ENCODE measurements at regions not wholly inside any gene's neighbourhood (a gene's known extent, or its start where the extent isn't known, plus 50 kb on each side); places are given as distances from the start of the nearest gene placed in this dataset.

GRCh38 chr6:166076625-166077024 is 91.0 kb downstream of the TBXT start:
- in situ Hi-C loops (cut with MboI; ENCODE audit: low pct_unique_long_range_greater_than_20kb in 2 of 9, low sequenced_read_pairs in 9 of 9, unreplicated experiment in 9 of 9): no loop called here
- no peak for ATAC-seq (replicated peaks in 6 of 8)
- WGBS, 10 experiments: 0 to 100% (median 53%) methylated on average over 1 to 2 of the region's 4 CpGs; no CpG with 5 or more reads in 6 of the 10 experiments

GRCh38 chr6:166075925-166076324 is 91.7 kb downstream of the TBXT start:
- in situ Hi-C loops (cut with MboI; ENCODE audit: low pct_unique_long_range_greater_than_20kb in 2 of 9, low sequenced_read_pairs in 9 of 9, unreplicated experiment in 9 of 9): no loop called here
- no peak for ATAC-seq (replicated peaks in 6 of 8)
- H3K27ac ChIP-seq: no peak overlapping the region
- no peak overlapping the region for H3K4me3 ChIP-seq
- no peaks in the 10 kb centered on the region for H3K4me1 ChIP-seq (replicated peaks in 1 of 2)
- WGBS, 10 experiments: 90% methylated on average over 2 of the region's 5 CpGs; no CpG with 5 or more reads in 9 of the 10 experiments

More at GRCh38 chr6:166076625-166077024, 91.0 kb downstream of the TBXT start:
- H3K4me1 ChIP-seq (replicated peaks in 1 of 2): no peaks in the 10 kb centered on the region
- no peak overlapping the region for H3K4me3 ChIP-seq
- no peak overlapping the region for H3K27ac ChIP-seq

DNA sequence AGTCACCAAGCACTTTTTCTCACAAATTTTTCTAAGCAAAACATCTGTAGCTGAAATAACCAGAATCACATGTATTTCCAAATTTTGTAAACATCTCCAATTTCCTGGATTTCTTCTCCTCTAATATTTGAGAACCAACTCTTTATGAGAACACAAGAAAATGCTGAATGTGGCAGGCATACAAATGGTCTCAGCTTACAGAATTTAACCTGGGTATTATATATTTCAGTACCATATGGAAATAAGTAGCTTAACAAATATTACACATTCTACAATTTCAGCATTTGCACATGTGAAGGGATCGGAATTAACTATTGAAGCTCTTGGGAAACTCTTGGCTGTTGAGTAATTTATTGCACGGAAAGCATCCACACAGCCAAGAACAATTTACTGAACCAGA is 92.5 kb downstream of the TBXT start:
- Histone ChIP-seq H3K27ac (no peak overlapping the region), H3K4me3 (no peak overlapping the region), H3K4me1 (replicated peaks in 1 of 2) (no peaks in the 10 kb centered on the region)
- in situ Hi-C loops (cut with MboI; ENCODE audit: low pct_unique_long_range_greater_than_20kb in 2 of 9, low sequenced_read_pairs in 9 of 9, unreplicated experiment in 9 of 9): no loop called here
- no peak for ATAC-seq (replicated peaks in 6 of 8)
- 0 to 100% (median 78%) methylated on average over 1 to 2 of the region's 2 CpGs; no CpG with 5 or more reads in 1 of the 10 experiments for WGBS, 10 experiments

GRCh38 chr6:166073082-166073481 is 94.6 kb downstream of the TBXT start:
- in situ Hi-C loops (cut with MboI; ENCODE audit: low pct_unique_long_range_greater_than_20kb in 2 of 9, low sequenced_read_pairs in 9 of 9, unreplicated experiment in 9 of 9): no loop called here
- H3K27ac ChIP-seq: no peak overlapping the region
- no peak overlapping the region for H3K4me3 ChIP-seq
- no peaks in the 10 kb centered on the region for H3K4me1 ChIP-seq (replicated peaks in 1 of 2)
- no peak for ATAC-seq (replicated peaks in 6 of 8)
- WGBS, 10 experiments: 33 to 100% (median 80%) methylated on average over 1 to 8 of the region's 9 CpGs; no CpG with 5 or more reads in 1 of the 10 experiments

- H3K27ac ChIP-seq: no peak overlapping the region
- no peak overlapping the region for H3K4me3 ChIP-seq
- in situ Hi-C loops (cut with MboI; ENCODE audit: low pct_unique_long_range_greater_than_20kb in 2 of 9, low sequenced_read_pairs in 9 of 9, unreplicated experiment in 9 of 9): no loop called here
- WGBS, 10 experiments: 39 to 78% (median 67%) methylated on average over 3 of the region's 3 CpGs; no CpG with 5 or more reads in 3 of the 10 experiments
- no peak for ATAC-seq (replicated peaks in 6 of 8)
- H3K4me1 ChIP-seq (replicated peaks in 1 of 2): no peaks in the 10 kb centered on the region
Observed at GRCh38 chr6:166068768-166069167, 98.9 kb downstream of the TBXT start.

GRCh38 chr6:166058064-166058739 is 109.4 kb downstream of the TBXT start:
- Histone ChIP-seq H3K4me1 (replicated peaks in 1 of 2) (no peaks in the 10 kb centered on the region), H3K4me3 (no peak overlapping the region), H3K27ac (no peak overlapping the region)
- 3 to 73% (median 50%) methylated on average over 3 to 10 of the region's 10 CpGs for WGBS, 10 experiments
- no peak for ATAC-seq (replicated peaks in 6 of 8)
- in situ Hi-C loops (cut with MboI; ENCODE audit: low pct_unique_long_range_greater_than_20kb in 2 of 9, low sequenced_read_pairs in 9 of 9, unreplicated experiment in 9 of 9): no loop called here

- Histone ChIP-seq H3K4me1 (replicated peaks in 1 of 2) (no peaks in the 10 kb centered on the region), H3K4me3 (no peak overlapping the region), H3K27ac (no peak overlapping the region)
- 0 to 84% (median 68%) methylated on average over 1 to 2 of the region's 2 CpGs for WGBS, 10 experiments
- ATAC-seq (replicated peaks in 6 of 8): no peak
- in situ Hi-C loops (cut with MboI; ENCODE audit: low pct_unique_long_range_greater_than_20kb in 2 of 9, low sequenced_read_pairs in 9 of 9, unreplicated experiment in 9 of 9): no loop called here
Observed at GRCh38 chr6:166057431-166057830, 110.2 kb downstream of the TBXT start.

DNA sequence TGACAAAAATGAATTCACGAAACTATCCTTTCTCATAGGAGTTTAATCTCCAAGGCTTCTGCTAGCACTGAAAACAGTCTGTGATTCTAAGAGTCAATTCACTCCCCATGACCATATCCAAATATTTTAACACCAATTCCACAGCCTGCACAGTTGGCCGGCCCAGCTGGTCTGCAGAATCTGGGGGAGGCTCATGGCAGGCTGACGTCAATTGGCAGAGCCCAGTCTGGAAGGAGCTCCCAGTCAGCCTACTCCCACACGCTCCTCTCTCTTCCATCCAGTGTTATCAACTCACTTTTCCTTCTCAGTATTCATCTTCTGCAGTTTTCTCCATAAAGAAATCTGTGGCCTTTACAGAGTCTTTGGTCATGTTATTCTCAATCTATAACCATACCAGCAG is 111.0 kb downstream of the TBXT start:
- H3K4me3 ChIP-seq: no peak overlapping the region
- WGBS, 10 experiments: 0 to 83% (median 80%) methylated on average over 1 to 4 of the region's 4 CpGs; no CpG with 5 or more reads in 1 of the 10 experiments
- ATAC-seq (replicated peaks in 6 of 8): no peak
- in situ Hi-C loops (cut with MboI; ENCODE audit: low pct_unique_long_range_greater_than_20kb in 2 of 9, low sequenced_read_pairs in 9 of 9, unreplicated experiment in 9 of 9): no loop called here
- H3K4me1 ChIP-seq (replicated peaks in 1 of 2): no peaks in the 10 kb centered on the region
- no peak overlapping the region for H3K27ac ChIP-seq

- in situ Hi-C loops (cut with MboI; ENCODE audit: low pct_unique_long_range_greater_than_20kb in 2 of 9, low sequenced_read_pairs in 9 of 9, unreplicated experiment in 9 of 9): no loop called here
- Histone ChIP-seq H3K4me1 (replicated peaks in 1 of 2) (no peaks in the 10 kb centered on the region), H3K4me3 (no peak overlapping the region), H3K27ac (no peak overlapping the region)
- no peak for ATAC-seq (replicated peaks in 6 of 8)
- 19 to 84% (median 58%) methylated on average over 3 to 5 of the region's 5 CpGs; no CpG with 5 or more reads in 3 of the 10 experiments for whole genome bisulfite sequencing, 10 experiments
Observed at GRCh38 chr6:166055801-166056200, 111.8 kb downstream of the TBXT start.

- H3K27ac ChIP-seq: no peak overlapping the region
- no peak for ATAC-seq (replicated peaks in 6 of 8)
- no peak overlapping the region for H3K4me3 ChIP-seq
- no peaks in the 10 kb centered on the region for H3K4me1 ChIP-seq (replicated peaks in 1 of 2)
- in situ Hi-C loops (cut with MboI; ENCODE audit: low pct_unique_long_range_greater_than_20kb in 2 of 9, low sequenced_read_pairs in 9 of 9, unreplicated experiment in 9 of 9): no loop called here
Observed at GRCh38 chr6:166052837-166053236, 114.8 kb downstream of the TBXT start.

- 6 to 67% (median 50%) methylated on average over 2 to 4 of the region's 4 CpGs; no CpG with 5 or more reads in 2 of the 10 experiments for WGBS, 10 experiments
- H3K4me3 ChIP-seq: no peak overlapping the region
- no peak overlapping the region for H3K27ac ChIP-seq
- peaks cover 8 to 11% of the 10 kb centered on the region in 2 donors for H3K4me1 ChIP-seq (replicated peaks in 1 of 2)
- no peak for ATAC-seq (replicated peaks in 6 of 8)
- in situ Hi-C loops (cut with MboI; ENCODE audit: low pct_unique_long_range_greater_than_20kb in 2 of 9, low sequenced_read_pairs in 9 of 9, unreplicated experiment in 9 of 9): no loop called here
Observed at GRCh38 chr6:166050559-166050958, 117.1 kb downstream of the TBXT start.

- no peak for ATAC-seq (replicated peaks in 6 of 8)
- peaks cover 10 to 13% of the 10 kb centered on the region in 2 donors for H3K4me1 ChIP-seq (replicated peaks in 1 of 2)
- WGBS, 10 experiments: 0 to 100% (median 50%) methylated on average over 1 of the region's 1 CpG; no CpG with 5 or more reads in 5 of the 10 experiments
- no peak overlapping the region for H3K27ac ChIP-seq
- no peak overlapping the region for H3K4me3 ChIP-seq
- in situ Hi-C loops (cut with MboI; ENCODE audit: low pct_unique_long_range_greater_than_20kb in 2 of 9, low sequenced_read_pairs in 9 of 9, unreplicated experiment in 9 of 9): no loop called here
Observed at GRCh38 chr6:166046982-166047381, 120.7 kb downstream of the TBXT start.

- H3K4me1 ChIP-seq (replicated peaks in 1 of 2): peaks cover 10 to 13% of the 10 kb centered on the region in 2 donors
- WGBS, 10 experiments: 0 to 71% (median 18%) methylated on average over 1 to 2 of the region's 2 CpGs; no CpG with 5 or more reads in 4 of the 10 experiments
Observed at GRCh38 chr6:166046226-166046625, 121.4 kb downstream of the TBXT start.

GRCh38 chr6:166045860-166046200 is 121.8 kb downstream of the TBXT start:
- Histone ChIP-seq H3K4me3 (no peak overlapping the region), H3K4me1 (replicated peaks in 1 of 2) (peaks cover 10 to 13% of the 10 kb centered on the region in 2 donors), H3K27ac (no peak overlapping the region)
- WGBS, 10 experiments: 17 to 100% (median 40%) methylated on average over 1 of the region's 1 CpG; no CpG with 5 or more reads in 5 of the 10 experiments
- in situ Hi-C loops (cut with MboI; ENCODE audit: low pct_unique_long_range_greater_than_20kb in 2 of 9, low sequenced_read_pairs in 9 of 9, unreplicated experiment in 9 of 9): no loop called here
- peak in 4 of 8 experiments; percentile 19 to 66 (median 60) for ATAC-seq (replicated peaks in 6 of 8)

More at GRCh38 chr6:166046226-166046625, 121.4 kb downstream of the TBXT start:
- in situ Hi-C loops (cut with MboI; ENCODE audit: low pct_unique_long_range_greater_than_20kb in 2 of 9, low sequenced_read_pairs in 9 of 9, unreplicated experiment in 9 of 9): no loop called here
- ATAC-seq (replicated peaks in 6 of 8): peak in 7 of 8 experiments; percentile 57 to 98 (median 93)
- Histone ChIP-seq H3K4me3 (no peak overlapping the region), H3K27ac (no peak overlapping the region)
